NCI-H2196 treated with DMSO at 0.1 percent for 48 hours (cell line): ENCODE measurements at regions not wholly inside any gene's neighbourhood (a gene's known extent, or its start where the extent isn't known, plus 50 kb on each side); places are given as distances from the start of the nearest gene placed in this dataset.

Experiments
- DNase-seq: peaks from one replicate; lab custom pipeline; 2025; ENCODE audit not compliant: unreplicated experiment; lab: John Stamatoyannopoulos, UW

- DNase-seq, result no peak
Measured at GRCh38 chr15:31274496-31275330, 51.9 kb upstream of the KLF13 start.

- no peak for DNase-seq
Measured at GRCh38 chr15:31275331-31276262, 51.0 kb upstream of the KLF13 start.

- DNase-seq, result no peak
Measured at GRCh38 chr15:31276596-31277298, 49.9 kb upstream of the KLF13 start.
